GM12878 (cell line): ENCODE measurements at regions not wholly inside any gene's neighbourhood (a gene's known extent, or its start where the extent isn't known, plus 50 kb on each side); places are given as distances from the start of the nearest gene placed in this dataset.

Source experiments
- CREM ChIP-seq: IDR thresholded peaks from 2 replicates; pipeline ENCODE4 v1.6.1; 2014; ENCODE audit warnings: antibody characterized with exemption, low read depth
- CTCF ChIP-seq, 3 experiments: IDR thresholded peaks in 2 of 3; conservative IDR thresholded peaks in 1 of 3; 2 replicates each; pipeline ENCODE4 v1.5.1; 2011; ENCODE audit warnings: low read depth in 3 of 3, low read length in 3 of 3, mild to moderate bottlenecking in 3 of 3, control low read depth in 2 of 3, moderate library complexity in 2 of 3, inconsistent platforms in 1 of 3, mixed read lengths in 1 of 3; ENCODE audit not compliant: control insufficient read depth in 2 of 3, insufficient read depth in 1 of 3; ENCODE audit errors: extremely low read depth in 1 of 3
- EZH2 ChIP-seq: IDR thresholded peaks from 2 replicates; pipeline ENCODE4 v1.6.1; 2012; ENCODE audit warnings: low read depth, mild to moderate bottlenecking, control low read depth, inconsistent platforms, low read length, borderline replicate concordance; ENCODE audit not compliant: control insufficient read depth
- POLR2A ChIP-seq: IDR thresholded peaks from 2 replicates; pipeline ENCODE4 v1.6.1; 2011; ENCODE audit warnings: low read depth, mild to moderate bottlenecking, low read length
- TAF1 ChIP-seq: IDR thresholded peaks from 2 replicates; pipeline ENCODE4 v1.6.1; 2011; ENCODE audit warnings: mild to moderate bottlenecking, low read depth, low read length, borderline replicate concordance
- ZNF384 ChIP-seq: IDR thresholded peaks from 2 replicates; pipeline ENCODE4 v1.6.1; 2012; ENCODE audit warnings: low read depth, mild to moderate bottlenecking, low read length, improper control_type of control experiment, borderline replicate concordance

GRCh38 chr4:38591617-38592337, 72.2 kb upstream of the KLF3 start:
- TF ChIP-seq CREM, result no peak
- TF ChIP-seq CTCF (IDR thresholded peaks at IDR 0.05 in 2 of 3, conservative IDR thresholded peaks at IDR 0.05 in 1 of 3; ENCODE audit: control insufficient read depth in 2 of 3, extremely low read depth in 1 of 3, insufficient read depth in 1 of 3, low read depth in 3 of 3, low read length in 3 of 3), result no peak
- no peak for TF ChIP-seq POLR2A
- no peak for TF ChIP-seq TAF1
- no peak for TF ChIP-seq ZNF384
- TF ChIP-seq EZH2, result no peak
